ENCODE measurements at regions not wholly inside any gene's neighbourhood (a gene's known extent, or its start where the extent isn't known, plus 50 kb on each side); places are given as distances from the start of the nearest gene placed in this dataset.

GRCh38 chr15:98422130-98422478 is 226.2 kb upstream of the IGF1R start:
- Mint-ChIP-seq H3K4me3 (no peak overlapping the region), H3K27ac (no peak overlapping the region), H3K27me3 (peaks cover 25% of the 10 kb centered on the region), H3K9me3 (no peaks in the 10 kb centered on the region), H3K4me1 (peaks cover 6% of the 10 kb centered on the region), H3K36me3 (no peaks in the 10 kb centered on the region)

GRCh38 chr15:98425173-98425572 is 223.2 kb upstream of the IGF1R start:
- Mint-ChIP-seq H3K27ac (no peak overlapping the region), H3K9me3 (no peaks in the 10 kb centered on the region), H3K36me3 (no peaks in the 10 kb centered on the region), H3K27me3 (peaks cover 38% of the 10 kb centered on the region), H3K4me1 (peaks cover 12% of the 10 kb centered on the region), H3K4me3 (no peak overlapping the region)

- Mint-ChIP-seq H3K4me1 (peaks cover 7% of the 10 kb centered on the region), H3K9me3 (no peaks in the 10 kb centered on the region), H3K4me3 (peak overlapping the region; percentile 42), H3K27me3 (peaks cover 39% of the 10 kb centered on the region), H3K36me3 (no peaks in the 10 kb centered on the region), H3K27ac (no peak overlapping the region)
Observed at GRCh38 chr15:98427321-98427720, 221.0 kb upstream of the IGF1R start.

GRCh38 chr15:98428253-98428989 is 219.9 kb upstream of the IGF1R start:
- Mint-ChIP-seq H3K36me3 (no peaks in the 10 kb centered on the region), H3K27me3 (peaks cover 36% of the 10 kb centered on the region), H3K9me3 (no peaks in the 10 kb centered on the region), H3K4me1 (peaks cover 7% of the 10 kb centered on the region), H3K27ac (no peak overlapping the region), H3K4me3 (peak overlapping the region; percentile 47)

- H3K36me3 Mint-ChIP-seq: no peaks in the 10 kb centered on the region
- H3K4me3 Mint-ChIP-seq: no peak overlapping the region
- peaks cover 7% of the 10 kb centered on the region for H3K4me1 Mint-ChIP-seq
- H3K27me3 Mint-ChIP-seq: peaks cover 33% of the 10 kb centered on the region
- no peak overlapping the region for H3K27ac Mint-ChIP-seq
- H3K9me3 Mint-ChIP-seq: no peaks in the 10 kb centered on the region
Observed at GRCh38 chr15:98431171-98431570, 217.2 kb upstream of the IGF1R start.

GRCh38 chr15:98433346-98433745 is 215.0 kb upstream of the IGF1R start:
- Mint-ChIP-seq H3K27me3 (peaks cover 21% of the 10 kb centered on the region), H3K4me1 (peaks cover 7% of the 10 kb centered on the region), H3K9me3 (no peaks in the 10 kb centered on the region), H3K4me3 (no peak overlapping the region), H3K36me3 (no peaks in the 10 kb centered on the region), H3K27ac (no peak overlapping the region)

- H3K4me3 Mint-ChIP-seq: no peak overlapping the region
- H3K27me3 Mint-ChIP-seq: peaks cover 20% of the 10 kb centered on the region
- no peak overlapping the region for H3K27ac Mint-ChIP-seq
- H3K36me3 Mint-ChIP-seq: no peaks in the 10 kb centered on the region
- H3K9me3 Mint-ChIP-seq: no peaks in the 10 kb centered on the region
- peaks cover 5% of the 10 kb centered on the region for H3K4me1 Mint-ChIP-seq
Observed at GRCh38 chr15:98433856-98434255, 214.5 kb upstream of the IGF1R start.

GRCh38 chr15:98437752-98438151 is 210.6 kb upstream of the IGF1R start:
- Mint-ChIP-seq H3K9me3 (no peaks in the 10 kb centered on the region), H3K27me3 (peaks cover 6% of the 10 kb centered on the region), H3K4me3 (no peak overlapping the region), H3K27ac (no peak overlapping the region), H3K36me3 (no peaks in the 10 kb centered on the region), H3K4me1 (no peaks in the 10 kb centered on the region)

- H3K36me3 Mint-ChIP-seq: no peaks in the 10 kb centered on the region
- H3K4me3 Mint-ChIP-seq: no peak overlapping the region
- no peak overlapping the region for H3K27ac Mint-ChIP-seq
- no peaks in the 10 kb centered on the region for H3K9me3 Mint-ChIP-seq
- no peaks in the 10 kb centered on the region for H3K4me1 Mint-ChIP-seq
- H3K27me3 Mint-ChIP-seq: peaks cover 7% of the 10 kb centered on the region
Observed at GRCh38 chr15:98438326-98438725, 210.0 kb upstream of the IGF1R start.

- Mint-ChIP-seq H3K9me3 (no peaks in the 10 kb centered on the region), H3K4me1 (no peaks in the 10 kb centered on the region), H3K36me3 (no peaks in the 10 kb centered on the region), H3K4me3 (no peak overlapping the region), H3K27ac (no peak overlapping the region), H3K27me3 (peaks cover 5% of the 10 kb centered on the region)
Observed at GRCh38 chr15:98438907-98439306, 209.4 kb upstream of the IGF1R start.

- Mint-ChIP-seq H3K9me3 (no peaks in the 10 kb centered on the region), H3K4me3 (no peak overlapping the region), H3K27ac (no peak overlapping the region), H3K4me1 (no peaks in the 10 kb centered on the region), H3K27me3 (peaks cover 5% of the 10 kb centered on the region), H3K36me3 (no peaks in the 10 kb centered on the region)
Observed at GRCh38 chr15:98439523-98439942, 208.8 kb upstream of the IGF1R start.

GRCh38 chr15:98440917-98441316 is 207.4 kb upstream of the IGF1R start:
- no peak overlapping the region for H3K4me3 Mint-ChIP-seq
- H3K4me1 Mint-ChIP-seq: no peaks in the 10 kb centered on the region
- no peaks in the 10 kb centered on the region for H3K36me3 Mint-ChIP-seq
- no peak overlapping the region for H3K27ac Mint-ChIP-seq
- H3K9me3 Mint-ChIP-seq: no peaks in the 10 kb centered on the region
- peaks cover 5% of the 10 kb centered on the region for H3K27me3 Mint-ChIP-seq

- Mint-ChIP-seq H3K9me3 (no peaks in the 10 kb centered on the region), H3K27ac (no peak overlapping the region), H3K27me3 (peaks cover 5% of the 10 kb centered on the region), H3K4me1 (no peaks in the 10 kb centered on the region), H3K36me3 (no peaks in the 10 kb centered on the region), H3K4me3 (no peak overlapping the region)
Observed at GRCh38 chr15:98441599-98441998, 206.7 kb upstream of the IGF1R start.

- Mint-ChIP-seq H3K27ac (no peak overlapping the region), H3K27me3 (peaks cover 4% of the 10 kb centered on the region), H3K36me3 (no peaks in the 10 kb centered on the region), H3K9me3 (no peaks in the 10 kb centered on the region), H3K4me1 (no peaks in the 10 kb centered on the region), H3K4me3 (no peak overlapping the region)
Observed at GRCh38 chr15:98442379-98442833, 205.9 kb upstream of the IGF1R start.

GRCh38 chr15:98442901-98443300 is 205.4 kb upstream of the IGF1R start:
- Mint-ChIP-seq H3K4me1 (no peaks in the 10 kb centered on the region), H3K4me3 (no peak overlapping the region), H3K9me3 (no peaks in the 10 kb centered on the region), H3K27ac (no peak overlapping the region), H3K27me3 (peaks cover 4% of the 10 kb centered on the region), H3K36me3 (no peaks in the 10 kb centered on the region)

- Mint-ChIP-seq H3K9me3 (no peaks in the 10 kb centered on the region), H3K4me3 (no peak overlapping the region), H3K27ac (no peak overlapping the region), H3K36me3 (no peaks in the 10 kb centered on the region), H3K27me3 (peaks cover 4% of the 10 kb centered on the region), H3K4me1 (no peaks in the 10 kb centered on the region)
Observed at GRCh38 chr15:98443526-98443925, 204.8 kb upstream of the IGF1R start.

- Mint-ChIP-seq H3K4me3 (no peak overlapping the region), H3K4me1 (no peaks in the 10 kb centered on the region), H3K36me3 (no peaks in the 10 kb centered on the region), H3K27me3 (peaks cover 4% of the 10 kb centered on the region), H3K9me3 (no peaks in the 10 kb centered on the region), H3K27ac (no peak overlapping the region)
Observed at GRCh38 chr15:98444138-98444537, 204.2 kb upstream of the IGF1R start.
